CD14-positive monocyte (primary cell): ENCODE measurements at regions not wholly inside any gene's neighbourhood (a gene's known extent, or its start where the extent isn't known, plus 50 kb on each side); places are given as distances from the start of the nearest gene placed in this dataset.

Source experiments
- DNase-seq, 3 donors: peaks; one replicate each; pipeline ENCODE4 v3.0.0-alpha.2; 2011 to 2022
- H2AFZ ChIP-seq: 2 replicates; pipeline ENCODE4 v1.6.0; 2012; ENCODE audit warnings: mild to moderate bottlenecking, low read depth, low read length, inconsistent platforms; ENCODE audit not compliant: insufficient read depth, poor library complexity, severe bottlenecking
- H3K27ac ChIP-seq, 2 donors: 1 replicate in 1 of 2; 2 replicates in 1 of 2; pipeline ENCODE4 v1.5.1; 2012 to 2013; ENCODE audit warnings: low read length in 2 of 2, control low read depth in 1 of 2, inconsistent platforms in 1 of 2, low read depth in 1 of 2, mild to moderate bottlenecking in 1 of 2
- H3K27me3 ChIP-seq, 2 donors: one replicate each; pipeline versions ENCODE4 v1.6.0 to v1.6.1; 2011 to 2013; ENCODE audit warnings: low read length in 2 of 2; ENCODE audit not compliant: control insufficient read depth in 2 of 2, insufficient read depth in 2 of 2
- H3K36me3 ChIP-seq, 2 donors: replicated peaks in 1 of 2; 1 replicate in 1 of 2; 2 replicates in 1 of 2; pipeline versions ENCODE4 v1.5.1 to v1.6.1; 2012 to 2013; ENCODE audit warnings: low read length in 2 of 2, control low read depth in 1 of 2, inconsistent platforms in 1 of 2, mild to moderate bottlenecking in 1 of 2; ENCODE audit not compliant: insufficient read depth in 2 of 2, control insufficient read depth in 1 of 2
- H3K4me1 ChIP-seq, 2 donors: 1 replicate in 1 of 2; 2 replicates in 1 of 2; pipeline versions ENCODE4 v1.5.1 to v1.6.1; 2012 to 2013; ENCODE audit warnings: low read length in 2 of 2, control low read depth in 1 of 2, inconsistent platforms in 1 of 2, mild to moderate bottlenecking in 1 of 2, moderate library complexity in 1 of 2; ENCODE audit not compliant: insufficient read depth in 2 of 2, control insufficient read depth in 1 of 2
- H3K4me2 ChIP-seq: replicated peaks from 2 replicates; pipeline ENCODE3; 2012; ENCODE audit warnings: low read length, moderate library complexity, mild to moderate bottlenecking; ENCODE audit not compliant: poor library complexity, severe bottlenecking; ENCODE audit errors: extremely low read depth
- H3K4me3 ChIP-seq, 3 experiments: fragments of 200-600 bp in 1 of 3; sonication (generic) in 1 of 3; replicated peaks in 1 of 3; 1 replicate in 2 of 3; 2 replicates in 1 of 3; pipeline ENCODE4 v1.5.1; 2011 to 2013; ENCODE audit warnings: low read length in 3 of 3, mild to moderate bottlenecking in 3 of 3, control low read depth in 2 of 3, low read depth in 2 of 3, inconsistent platforms in 1 of 3, moderate library complexity in 1 of 3
- H3K79me2 ChIP-seq: 2 replicates; pipeline ENCODE4 v1.6.0; 2012; ENCODE audit warnings: mild to moderate bottlenecking, control low read depth, inconsistent platforms, low read length, moderate library complexity; ENCODE audit not compliant: insufficient read depth
- H3K9ac ChIP-seq: 2 replicates; pipeline ENCODE4 v1.6.0; 2017; ENCODE audit warnings: low read length, mild to moderate bottlenecking; ENCODE audit not compliant: insufficient read depth, poor library complexity, severe bottlenecking
- H3K9me3 ChIP-seq, 2 donors: replicated peaks in 1 of 2; 1 replicate in 1 of 2; 2 replicates in 1 of 2; pipeline versions ENCODE4 v1.5.1 to v1.6.1; 2012 to 2013; ENCODE audit warnings: low read length in 2 of 2, control low read depth in 1 of 2; ENCODE audit not compliant: control insufficient read depth in 1 of 2, insufficient read depth in 1 of 2
- H4K20me1 ChIP-seq: 2 replicates; pipeline ENCODE4 v1.6.0; 2012; ENCODE audit warnings: mild to moderate bottlenecking, low read length, control low read depth, moderate library complexity; ENCODE audit not compliant: insufficient read depth
- H3K27ac Mint-ChIP-seq, 7 donors: one replicate each; pipeline ENCODE4 v1.8.0; 2020; ENCODE audit warnings: mild to moderate bottlenecking in 7 of 7, mixed read lengths in 7 of 7, moderate library complexity in 6 of 7, inconsistent platforms in 2 of 7
- H3K27me3 Mint-ChIP-seq, 3 donors: one replicate each; pipeline ENCODE4 v1.8.0; 2021 to 2022; ENCODE audit warnings: low read depth in 3 of 3, mild to moderate bottlenecking in 3 of 3, mixed read lengths in 3 of 3, moderate library complexity in 3 of 3, inconsistent platforms in 1 of 3
- H3K36me3 Mint-ChIP-seq, 2 donors: one replicate each; pipeline ENCODE4 v1.8.0; 2020; ENCODE audit warnings: mixed read lengths in 2 of 2, inconsistent platforms in 1 of 2, mild to moderate bottlenecking in 1 of 2
- H3K4me1 Mint-ChIP-seq: one replicate; pipeline ENCODE4 v1.8.0; 2020; ENCODE audit warnings: mild to moderate bottlenecking, mixed read lengths
- H3K4me3 Mint-ChIP-seq, 2 donors: one replicate each; pipeline ENCODE4 v1.8.0; 2020; ENCODE audit warnings: mild to moderate bottlenecking in 2 of 2, mixed read lengths in 2 of 2, moderate library complexity in 1 of 2
- H3K9me3 Mint-ChIP-seq, 7 donors: one replicate each; pipeline ENCODE4 v1.8.0; 2020 to 2022; ENCODE audit warnings: mixed read lengths in 7 of 7, mild to moderate bottlenecking in 6 of 7, moderate library complexity in 6 of 7, inconsistent platforms in 2 of 7
- WGBS: methylation state at CpG from one replicate; pipeline ENCODE4 v1.1.5; 2013; ENCODE audit warnings: missing lambda C conversion rate; ENCODE audit not compliant: insufficient coverage; 5-methylcytosine and 5-hydroxymethylcytosine counted together
- intact Hi-C, 2 donors: fragments of 100-400 bp; cut with micrococcal nuclease; formaldehyde crosslinking; loops; one replicate each; pipeline versions ENCODE4 v1.15.0 to v1.15.1; 2023
- TF ChIP-seq, protein P1 (sequence below): fragments of 200-600 bp; IDR thresholded peaks from one replicate; pipeline ENCODE4 v1.8.0; 2022; ENCODE audit warnings: antibody characterized with exemption, mild to moderate bottlenecking

GRCh38 chr2:22554453-22554852 lies 830.5 kb upstream of the KLHL29 start:
- intact Hi-C loops, result no loop called here
- H4K20me1 ChIP-seq, result no peaks in the 10 kb centered on the region
- no peak overlapping the region for H3K9ac ChIP-seq
- H3K27ac Mint-ChIP-seq, result no peak overlapping the region
- no peaks in the 10 kb centered on the region for H3K4me1 Mint-ChIP-seq
- no peak overlapping the region for H3K4me2 ChIP-seq
- H3K36me3 ChIP-seq, result no peaks in the 10 kb centered on the region
- no peak overlapping the region for H2AFZ ChIP-seq
- DNase-seq, result no peak
- WGBS, result no CpG with 5 or more reads among the region's 1 CpG
- H3K4me3 Mint-ChIP-seq, result no peak overlapping the region
- H3K27ac ChIP-seq, result no peak overlapping the region
- H3K9me3 ChIP-seq, result peaks cover 0 to 4% of the 10 kb centered on the region in 2 donors
- H3K27me3 Mint-ChIP-seq, result no peaks in the 10 kb centered on the region
- TF ChIP-seq, protein P1, sequence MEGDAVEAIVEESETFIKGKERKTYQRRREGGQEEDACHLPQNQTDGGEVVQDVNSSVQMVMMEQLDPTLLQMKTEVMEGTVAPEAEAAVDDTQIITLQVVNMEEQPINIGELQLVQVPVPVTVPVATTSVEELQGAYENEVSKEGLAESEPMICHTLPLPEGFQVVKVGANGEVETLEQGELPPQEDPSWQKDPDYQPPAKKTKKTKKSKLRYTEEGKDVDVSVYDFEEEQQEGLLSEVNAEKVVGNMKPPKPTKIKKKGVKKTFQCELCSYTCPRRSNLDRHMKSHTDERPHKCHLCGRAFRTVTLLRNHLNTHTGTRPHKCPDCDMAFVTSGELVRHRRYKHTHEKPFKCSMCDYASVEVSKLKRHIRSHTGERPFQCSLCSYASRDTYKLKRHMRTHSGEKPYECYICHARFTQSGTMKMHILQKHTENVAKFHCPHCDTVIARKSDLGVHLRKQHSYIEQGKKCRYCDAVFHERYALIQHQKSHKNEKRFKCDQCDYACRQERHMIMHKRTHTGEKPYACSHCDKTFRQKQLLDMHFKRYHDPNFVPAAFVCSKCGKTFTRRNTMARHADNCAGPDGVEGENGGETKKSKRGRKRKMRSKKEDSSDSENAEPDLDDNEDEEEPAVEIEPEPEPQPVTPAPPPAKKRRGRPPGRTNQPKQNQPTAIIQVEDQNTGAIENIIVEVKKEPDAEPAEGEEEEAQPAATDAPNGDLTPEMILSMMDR, result no peak
- no peak overlapping the region for H3K4me3 ChIP-seq
- no peaks in the 10 kb centered on the region for H3K79me2 ChIP-seq
- no peaks in the 10 kb centered on the region for H3K36me3 Mint-ChIP-seq
- H3K27me3 ChIP-seq, result no peaks in the 10 kb centered on the region
- H3K4me1 ChIP-seq, result no peaks in the 10 kb centered on the region
- peaks cover 0 to 4% (median 2%) of the 10 kb centered on the region in 7 donors for H3K9me3 Mint-ChIP-seq

DNA sequence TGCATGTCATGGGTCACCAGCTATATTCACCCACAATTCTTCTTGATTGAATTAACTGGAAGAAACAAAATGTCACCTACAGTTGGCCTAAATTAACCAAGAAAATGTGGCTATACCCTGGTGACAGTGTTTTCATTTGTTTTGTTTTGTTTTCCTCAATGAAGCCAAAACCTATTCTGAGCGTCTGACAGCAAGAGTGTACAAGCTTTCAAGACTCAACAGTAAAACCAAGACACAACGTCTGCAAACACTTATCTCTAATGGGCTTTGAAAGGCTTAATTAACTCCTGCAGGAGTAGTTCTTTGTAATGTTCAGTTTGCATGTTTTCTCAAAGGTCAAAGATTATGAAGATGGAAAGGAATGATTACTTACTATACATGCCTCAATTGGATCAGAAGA lies 827.6 kb upstream of the KLHL29 start:
- Mint-ChIP-seq H3K36me3 (no peaks in the 10 kb centered on the region), H3K4me3 (no peak overlapping the region), H3K9me3 (peaks cover 0 to 9% (median 2%) of the 10 kb centered on the region in 7 donors), H3K27ac (no peak overlapping the region), H3K27me3 (no peaks in the 10 kb centered on the region), H3K4me1 (no peaks in the 10 kb centered on the region)
- Histone ChIP-seq H4K20me1 (no peaks in the 10 kb centered on the region), H3K27me3 (no peaks in the 10 kb centered on the region), H3K4me3 (no peak overlapping the region), H3K4me2 (no peak overlapping the region), H3K27ac (no peak overlapping the region), H3K36me3 (no peaks in the 10 kb centered on the region), H3K79me2 (no peaks in the 10 kb centered on the region), H3K9me3 (peaks cover 0 to 4% of the 10 kb centered on the region in 2 donors), H3K4me1 (no peaks in the 10 kb centered on the region), H2AFZ (no peak overlapping the region), H3K9ac (no peak overlapping the region)
- intact Hi-C loops, result no loop called here
- TF ChIP-seq, protein P1, result no peak
- no peak for DNase-seq
- WGBS, result 78% methylated on average over 1 of the region's 2 CpGs
